ENCODE measurements at regions not wholly inside any gene's neighbourhood (a gene's known extent, or its start where the extent isn't known, plus 50 kb on each side); places are given as distances from the start of the nearest gene placed in this dataset.

- ATAC-seq = no peak
- 93% methylated on average over 1 of the region's 2 CpGs for WGBS (ENCODE audit: insufficient coverage)
- no peak overlapping the region for H3K4me3 Mint-ChIP-seq
- no peak overlapping the region for H3K27ac Mint-ChIP-seq
- peaks cover 4% of the 10 kb centered on the region in 2 donors for H3K9me3 Mint-ChIP-seq
- H3K27me3 Mint-ChIP-seq (ENCODE audit: low read depth in 2 of 2) = no peaks in the 10 kb centered on the region
- peaks cover 6% of the 10 kb centered on the region for H3K36me3 Mint-ChIP-seq
- Histone ChIP-seq H3K4me3 (ENCODE audit: low read length) (no peak overlapping the region), H3K36me3 (ENCODE audit: control insufficient read depth, insufficient read depth, low read length) (no peaks in the 10 kb centered on the region), H3K27ac (ENCODE audit: low read length) (no peak overlapping the region), H3K4me1 (ENCODE audit: control insufficient read depth, insufficient read depth, low read length) (no peaks in the 10 kb centered on the region), H3K9me3 (ENCODE audit: control insufficient read depth, insufficient read depth, low read length) (no peaks in the 10 kb centered on the region), H3K27me3 (ENCODE audit: control insufficient read depth, insufficient read depth, low read length) (no peaks in the 10 kb centered on the region)
- intact Hi-C loops (cut with micrococcal nuclease) = no loop called here
- TF ChIP-seq CTCF (IDR thresholded peaks at IDR 0.05) = no peak
- no peaks in the 10 kb centered on the region for H3K4me1 Mint-ChIP-seq
- DNase-seq = no peak
Measured at GRCh38 chr6:10219510-10219909, 195.4 kb downstream of the TFAP2A start.

- ATAC-seq (no peak), DNase-seq (no peak)
- Mint-ChIP-seq H3K9me3 (peaks cover 6% of the 10 kb centered on the region in 2 donors), H3K27me3 (ENCODE audit: low read depth in 2 of 2) (no peaks in the 10 kb centered on the region), H3K27ac (no peak overlapping the region), H3K36me3 (peaks cover 6% of the 10 kb centered on the region), H3K4me1 (no peaks in the 10 kb centered on the region), H3K4me3 (no peak overlapping the region)
- Histone ChIP-seq H3K27me3 (ENCODE audit: control insufficient read depth, insufficient read depth, low read length) (no peaks in the 10 kb centered on the region), H3K27ac (ENCODE audit: low read length) (no peak overlapping the region), H3K36me3 (ENCODE audit: control insufficient read depth, insufficient read depth, low read length) (no peaks in the 10 kb centered on the region), H3K9me3 (ENCODE audit: control insufficient read depth, insufficient read depth, low read length) (no peaks in the 10 kb centered on the region), H3K4me3 (ENCODE audit: low read length) (no peak overlapping the region), H3K4me1 (ENCODE audit: control insufficient read depth, insufficient read depth, low read length) (no peaks in the 10 kb centered on the region)
- no peak for TF ChIP-seq CTCF (IDR thresholded peaks at IDR 0.05)
- WGBS (ENCODE audit: insufficient coverage) = 82% methylated on average over 4 of the region's 5 CpGs
- intact Hi-C loops (cut with micrococcal nuclease) = no loop called here
Measured at GRCh38 chr6:10217111-10217510, 197.8 kb downstream of the TFAP2A start.

- Mint-ChIP-seq H3K4me3 (no peak overlapping the region), H3K27ac (no peak overlapping the region), H3K36me3 (peaks cover 6% of the 10 kb centered on the region), H3K9me3 (peaks cover 6% of the 10 kb centered on the region in 2 donors), H3K27me3 (ENCODE audit: low read depth in 2 of 2) (no peaks in the 10 kb centered on the region), H3K4me1 (no peaks in the 10 kb centered on the region)
- intact Hi-C loops (cut with micrococcal nuclease) = no loop called here
- no peaks in the 10 kb centered on the region for H3K27me3 ChIP-seq (ENCODE audit: control insufficient read depth, insufficient read depth, low read length)
- H3K36me3 ChIP-seq (ENCODE audit: control insufficient read depth, insufficient read depth, low read length) = no peaks in the 10 kb centered on the region
- H3K4me1 ChIP-seq (ENCODE audit: control insufficient read depth, insufficient read depth, low read length) = no peaks in the 10 kb centered on the region
- no peak overlapping the region for H3K27ac ChIP-seq (ENCODE audit: low read length)
- 98% methylated on average over 7 of the region's 7 CpGs for WGBS (ENCODE audit: insufficient coverage)
- DNase-seq (no peak), ATAC-seq (no peak)
- H3K9me3 ChIP-seq (ENCODE audit: control insufficient read depth, insufficient read depth, low read length) = no peaks in the 10 kb centered on the region
- TF ChIP-seq CTCF (IDR thresholded peaks at IDR 0.05) = no peak
- no peak overlapping the region for H3K4me3 ChIP-seq (ENCODE audit: low read length)
Measured at GRCh38 chr6:10215326-10216110, 199.4 kb downstream of the TFAP2A start.

GRCh38 chr6:10210052-10210451 lies 204.8 kb downstream of the TFAP2A start:
- Mint-ChIP-seq H3K27me3 (ENCODE audit: low read depth in 2 of 2) (no peaks in the 10 kb centered on the region), H3K27ac (no peak overlapping the region)

More at GRCh38 chr6:10210052-10210451, 204.8 kb downstream of the TFAP2A start:
- no peak for DNase-seq
- Histone ChIP-seq H3K27ac (ENCODE audit: low read length) (no peak overlapping the region), H3K9me3 (ENCODE audit: control insufficient read depth, insufficient read depth, low read length) (no peaks in the 10 kb centered on the region), H3K27me3 (ENCODE audit: control insufficient read depth, insufficient read depth, low read length) (no peaks in the 10 kb centered on the region), H3K4me1 (ENCODE audit: control insufficient read depth, insufficient read depth, low read length) (no peaks in the 10 kb centered on the region), H3K36me3 (ENCODE audit: control insufficient read depth, insufficient read depth, low read length) (no peaks in the 10 kb centered on the region), H3K4me3 (ENCODE audit: low read length) (no peak overlapping the region)
- TF ChIP-seq CTCF (IDR thresholded peaks at IDR 0.05) = no peak
- peaks cover 6 to 7% of the 10 kb centered on the region in 2 donors for H3K9me3 Mint-ChIP-seq
- ATAC-seq = no peak
- H3K36me3 Mint-ChIP-seq = no peaks in the 10 kb centered on the region
- WGBS (ENCODE audit: insufficient coverage) = 12% methylated on average over 2 of the region's 2 CpGs
- intact Hi-C loops (cut with micrococcal nuclease) = no loop called here
- H3K4me3 Mint-ChIP-seq = no peak overlapping the region
- H3K4me1 Mint-ChIP-seq = no peaks in the 10 kb centered on the region

Measured in natural killer cell (primary cell).